Glutamatergic neuron (in vitro differentiated cells): ENCODE measurements at regions not wholly inside any gene's neighbourhood (a gene's known extent, or its start where the extent isn't known, plus 50 kb on each side); places are given as distances from the start of the nearest gene placed in this dataset.

ENCODE experiments used
- DNase-seq: peaks from one replicate; pipeline ENCODE4 v3.0.0; 2022
- H3K27ac Mint-ChIP-seq: one replicate; pipeline ENCODE4 v1.8.0; 2020; ENCODE audit warnings: mild to moderate bottlenecking, mixed read lengths, inconsistent platforms; ENCODE audit not compliant: unreplicated experiment
- H3K27me3 Mint-ChIP-seq: one replicate; pipeline ENCODE4 v1.8.0; 2020; ENCODE audit warnings: mild to moderate bottlenecking, moderate library complexity, mixed read lengths, inconsistent platforms; ENCODE audit not compliant: unreplicated experiment
- H3K36me3 Mint-ChIP-seq: one replicate; pipeline ENCODE4 v1.8.0; 2020; ENCODE audit warnings: mild to moderate bottlenecking, mixed read lengths, inconsistent platforms; ENCODE audit not compliant: unreplicated experiment
- H3K4me1 Mint-ChIP-seq: one replicate; pipeline ENCODE4 v1.8.0; 2020; ENCODE audit warnings: mild to moderate bottlenecking, low read depth, mixed read lengths, inconsistent platforms; ENCODE audit not compliant: unreplicated experiment
- H3K4me3 Mint-ChIP-seq: one replicate; pipeline ENCODE4 v1.8.0; 2020; ENCODE audit warnings: mild to moderate bottlenecking, mixed read lengths, inconsistent platforms; ENCODE audit not compliant: unreplicated experiment
- H3K9me3 Mint-ChIP-seq: one replicate; pipeline ENCODE4 v1.8.0; 2020; ENCODE audit warnings: mild to moderate bottlenecking, moderate library complexity, mixed read lengths, inconsistent platforms; ENCODE audit not compliant: unreplicated experiment
- CTCF ChIP-seq: fragments of 200-600 bp; sonication (generic); IDR thresholded peaks from one replicate; pipeline ENCODE4 v1.5.0; 2021; ENCODE audit not compliant: partially characterized antibody, unreplicated experiment

GRCh38 chr1:29489471-29489870 is 253.1 kb downstream of the PTPRU start:
- H3K27me3 Mint-ChIP-seq = peaks cover 2% of the 10 kb centered on the region
- no peaks in the 10 kb centered on the region for H3K4me1 Mint-ChIP-seq
- no peak overlapping the region for H3K27ac Mint-ChIP-seq
- no peak for DNase-seq
- peaks cover 4% of the 10 kb centered on the region for H3K9me3 Mint-ChIP-seq
- no peaks in the 10 kb centered on the region for H3K36me3 Mint-ChIP-seq
- no peak overlapping the region for H3K4me3 Mint-ChIP-seq
- TF ChIP-seq CTCF = no peak

GRCh38 chr1:29488794-29489311 is 252.5 kb downstream of the PTPRU start:
- H3K9me3 Mint-ChIP-seq = peaks cover 4% of the 10 kb centered on the region
- peak overlapping the region; percentile 50 for H3K4me3 Mint-ChIP-seq
- H3K4me1 Mint-ChIP-seq = no peaks in the 10 kb centered on the region
- no peak overlapping the region for H3K27ac Mint-ChIP-seq
- DNase-seq = no peak
- peaks cover 2% of the 10 kb centered on the region for H3K27me3 Mint-ChIP-seq
- no peaks in the 10 kb centered on the region for H3K36me3 Mint-ChIP-seq
- no peak for TF ChIP-seq CTCF

- Mint-ChIP-seq H3K4me3 (no peak overlapping the region), H3K9me3 (peaks cover 4% of the 10 kb centered on the region), H3K36me3 (no peaks in the 10 kb centered on the region), H3K27me3 (peaks cover 2% of the 10 kb centered on the region), H3K27ac (no peak overlapping the region), H3K4me1 (no peaks in the 10 kb centered on the region)
- no peak for TF ChIP-seq CTCF
- no peak for DNase-seq
Observed at GRCh38 chr1:29488086-29488793, 251.9 kb downstream of the PTPRU start.

GRCh38 chr1:29487291-29487690 is 251.0 kb downstream of the PTPRU start:
- DNase-seq = no peak
- Mint-ChIP-seq H3K27ac (no peak overlapping the region), H3K27me3 (peaks cover 2% of the 10 kb centered on the region), H3K9me3 (peaks cover 4% of the 10 kb centered on the region), H3K4me3 (no peak overlapping the region), H3K4me1 (no peaks in the 10 kb centered on the region), H3K36me3 (no peaks in the 10 kb centered on the region)
- no peak for TF ChIP-seq CTCF

GRCh38 chr1:29485096-29485925 is 249.0 kb downstream of the PTPRU start:
- Mint-ChIP-seq H3K4me1 (no peaks in the 10 kb centered on the region), H3K27me3 (peaks cover 2% of the 10 kb centered on the region), H3K9me3 (peaks cover 4% of the 10 kb centered on the region), H3K27ac (no peak overlapping the region), H3K36me3 (no peaks in the 10 kb centered on the region), H3K4me3 (no peak overlapping the region)
- no peak for TF ChIP-seq CTCF
- no peak for DNase-seq
